WTC11 (cell line): ENCODE measurements at regions not wholly inside any gene's neighbourhood (a gene's known extent, or its start where the extent isn't known, plus 50 kb on each side); places are given as distances from the start of the nearest gene placed in this dataset.

Experiments used
- CTCF ChIP-seq: fragments of 200-600 bp; IDR thresholded peaks from 2 replicates; pipeline ENCODE4 v1.8.0; 2022; ENCODE audit warnings: antibody characterized with exemption
- E2F4 ChIP-seq: sonication (generic); formaldehyde crosslinking; IDR thresholded peaks from 2 replicates; pipeline ENCODE4 v1.8.1; 2022; ENCODE audit warnings: low read depth, mild to moderate bottlenecking, moderate library complexity, missing genetic modification reagents, borderline replicate concordance
- GTF2I ChIP-seq: fragments of 250-450 bp; sonication (Bioruptor Pico); conservative IDR thresholded peaks from 2 replicates; pipeline ENCODE4 v1.4.0; 2021; ENCODE audit warnings: mild to moderate bottlenecking
- ZNF121 ChIP-seq: sonication (generic); formaldehyde crosslinking; IDR thresholded peaks from 2 replicates; pipeline ENCODE4 v1.8.0; 2023; ENCODE audit warnings: missing genetic modification reagents
- ZNF138 ChIP-seq: sonication (generic); formaldehyde crosslinking; conservative IDR thresholded peaks from 2 replicates; pipeline ENCODE4 v1.8.1; 2022; ENCODE audit warnings: mild to moderate bottlenecking, moderate library complexity, missing genetic modification reagents

- TF ChIP-seq ZNF121 (CRISPR knock-in tag) = no peak
- TF ChIP-seq CTCF = no peak
- TF ChIP-seq E2F4 (CRISPR knock-in tag) = no peak
- no peak for TF ChIP-seq ZNF138 (CRISPR knock-in tag)
- no peak for TF ChIP-seq GTF2I (CRISPR knock-in tag)
Measured at GRCh38 chr4:54542119-54542438, 115.7 kb upstream of the KIT start.
